DND-41 (cell line): ENCODE measurements at regions not wholly inside any gene's neighbourhood (a gene's known extent, or its start where the extent isn't known, plus 50 kb on each side); places are given as distances from the start of the nearest gene placed in this dataset.

Experiments
- CTCF ChIP-seq: IDR thresholded peaks from 2 replicates; pipeline ENCODE4 v1.5.1; 2012; ENCODE audit warnings: borderline replicate concordance, low read length, moderate library complexity, mild to moderate bottlenecking; ENCODE audit not compliant: poor library complexity, severe bottlenecking; ENCODE audit errors: extremely low read depth
- EZH2 ChIP-seq: IDR thresholded peaks from 3 replicates; pipeline ENCODE4 v1.6.1; 2012; ENCODE audit warnings: borderline replicate concordance, low read depth, mild to moderate bottlenecking, moderate library complexity, low read length, inconsistent platforms; ENCODE audit not compliant: severe bottlenecking

DNA sequence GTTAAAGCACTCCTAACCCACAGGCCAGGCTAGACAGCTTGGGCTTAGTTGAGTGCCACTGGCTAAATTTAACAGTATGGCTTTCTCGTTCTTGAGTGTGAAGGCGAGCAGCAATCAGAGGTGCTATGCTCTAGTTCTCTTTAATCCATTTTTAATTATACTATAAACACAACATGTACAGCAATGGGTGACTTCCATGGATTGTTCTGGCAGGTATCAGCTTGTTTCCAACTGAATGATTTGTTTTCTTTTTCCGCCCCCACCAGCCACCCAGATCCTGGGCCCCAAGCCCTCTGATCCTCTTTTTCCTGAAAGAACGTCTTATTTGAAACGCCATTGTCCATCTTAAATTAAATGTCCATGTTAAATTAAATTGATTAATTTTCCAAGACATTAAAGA lies 244.8 kb downstream of the IKZF2 start:
- no peak for TF ChIP-seq CTCF
- no peak for TF ChIP-seq EZH2
